ENCODE measurements at regions not wholly inside any gene's neighbourhood (a gene's known extent, or its start where the extent isn't known, plus 50 kb on each side); places are given as distances from the start of the nearest gene placed in this dataset.

DNA sequence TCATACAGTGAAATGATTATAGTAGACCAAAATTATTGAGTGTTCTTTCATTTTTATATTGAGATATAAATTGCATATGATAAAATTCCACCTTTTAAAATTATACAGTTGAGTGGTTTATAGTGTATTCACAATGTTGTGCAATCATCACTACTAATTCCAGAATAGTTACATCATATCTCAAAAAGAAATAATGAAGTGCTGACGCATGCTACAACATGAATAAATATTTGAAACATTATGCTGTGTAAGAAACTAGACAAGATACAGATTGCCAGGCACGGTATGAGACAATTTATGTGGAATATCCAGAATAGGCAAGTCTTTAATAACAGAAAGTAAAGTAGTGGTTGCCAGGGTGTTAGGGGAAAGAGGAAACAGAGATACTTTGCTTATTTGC, 871.7 kb downstream of the FAM133A start:
- Histone ChIP-seq H3K36me3 (ENCODE audit: control insufficient read depth in 4 of 4, insufficient read depth in 3 of 4, low read depth in 1 of 4, low read length in 3 of 4) (no peaks in the 10 kb centered on the region), H3K27ac (ENCODE audit: low read depth in 1 of 2, low read length in 2 of 2) (no peak overlapping the region), H3K27me3 (ENCODE audit: control insufficient read depth in 4 of 4, insufficient read depth in 4 of 4, low read length in 3 of 4) (no peaks in the 10 kb centered on the region), H3K4me3 (ENCODE audit: low read depth in 1 of 3, low read length in 3 of 3) (no peak overlapping the region), H3K9me3 (ENCODE audit: control insufficient read depth in 4 of 4, low read length in 3 of 4) (no peaks in the 10 kb centered on the region), H3K9ac (ENCODE audit: low read depth in 1 of 2, low read length in 2 of 2) (no peak overlapping the region), H3K4me1 (ENCODE audit: control insufficient read depth in 4 of 4, insufficient read depth in 4 of 4, low read length in 3 of 4) (no peaks in the 10 kb centered on the region)
- WGBS: 65% methylated on average over 2 of the region's 2 CpGs
- no peak for DNase-seq (ENCODE audit: low spot score)
- TF ChIP-seq, protein P1, sequence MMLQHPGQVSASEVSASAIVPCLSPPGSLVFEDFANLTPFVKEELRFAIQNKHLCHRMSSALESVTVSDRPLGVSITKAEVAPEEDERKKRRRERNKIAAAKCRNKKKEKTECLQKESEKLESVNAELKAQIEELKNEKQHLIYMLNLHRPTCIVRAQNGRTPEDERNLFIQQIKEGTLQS (IDR thresholded peaks at IDR 0.05): no peak
- TF ChIP-seq HNF4A (conservative IDR thresholded peaks at IDR 0.05) (no peak), EGR1 (IDR thresholded peaks at IDR 0.05; ENCODE audit: low read depth in 2 of 2) (no peak), RAD21 (IDR thresholded peaks at IDR 0.05) (no peak), RXRA (IDR thresholded peaks at IDR 0.05) (no peak), SP1 (IDR thresholded peaks at IDR 0.05) (no peak), NR2F2 (IDR thresholded peaks at IDR 0.05) (no peak), JUND (IDR thresholded peaks at IDR 0.05) (no peak), YY1 (IDR thresholded peaks at IDR 0.05) (no peak), FOXA1 (IDR thresholded peaks at IDR 0.05) (no peak), GABPA (IDR thresholded peaks at IDR 0.05 in 1 of 2, conservative IDR thresholded peaks at IDR 0.05 in 1 of 2) (no peak), FOXA2 (IDR thresholded peaks at IDR 0.05) (no peak)
- TF ChIP-seq, protein P2, sequence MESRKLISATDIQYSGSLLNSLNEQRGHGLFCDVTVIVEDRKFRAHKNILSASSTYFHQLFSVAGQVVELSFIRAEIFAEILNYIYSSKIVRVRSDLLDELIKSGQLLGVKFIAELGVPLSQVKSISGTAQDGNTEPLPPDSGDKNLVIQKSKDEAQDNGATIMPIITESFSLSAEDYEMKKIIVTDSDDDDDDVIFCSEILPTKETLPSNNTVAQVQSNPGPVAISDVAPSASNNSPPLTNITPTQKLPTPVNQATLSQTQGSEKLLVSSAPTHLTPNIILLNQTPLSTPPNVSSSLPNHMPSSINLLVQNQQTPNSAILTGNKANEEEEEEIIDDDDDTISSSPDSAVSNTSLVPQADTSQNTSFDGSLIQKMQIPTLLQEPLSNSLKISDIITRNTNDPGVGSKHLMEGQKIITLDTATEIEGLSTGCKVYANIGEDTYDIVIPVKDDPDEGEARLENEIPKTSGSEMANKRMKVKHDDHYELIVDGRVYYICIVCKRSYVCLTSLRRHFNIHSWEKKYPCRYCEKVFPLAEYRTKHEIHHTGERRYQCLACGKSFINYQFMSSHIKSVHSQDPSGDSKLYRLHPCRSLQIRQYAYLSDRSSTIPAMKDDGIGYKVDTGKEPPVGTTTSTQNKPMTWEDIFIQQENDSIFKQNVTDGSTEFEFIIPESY (IDR thresholded peaks at IDR 0.05): no peak
- TF ChIP-seq, protein P3, sequence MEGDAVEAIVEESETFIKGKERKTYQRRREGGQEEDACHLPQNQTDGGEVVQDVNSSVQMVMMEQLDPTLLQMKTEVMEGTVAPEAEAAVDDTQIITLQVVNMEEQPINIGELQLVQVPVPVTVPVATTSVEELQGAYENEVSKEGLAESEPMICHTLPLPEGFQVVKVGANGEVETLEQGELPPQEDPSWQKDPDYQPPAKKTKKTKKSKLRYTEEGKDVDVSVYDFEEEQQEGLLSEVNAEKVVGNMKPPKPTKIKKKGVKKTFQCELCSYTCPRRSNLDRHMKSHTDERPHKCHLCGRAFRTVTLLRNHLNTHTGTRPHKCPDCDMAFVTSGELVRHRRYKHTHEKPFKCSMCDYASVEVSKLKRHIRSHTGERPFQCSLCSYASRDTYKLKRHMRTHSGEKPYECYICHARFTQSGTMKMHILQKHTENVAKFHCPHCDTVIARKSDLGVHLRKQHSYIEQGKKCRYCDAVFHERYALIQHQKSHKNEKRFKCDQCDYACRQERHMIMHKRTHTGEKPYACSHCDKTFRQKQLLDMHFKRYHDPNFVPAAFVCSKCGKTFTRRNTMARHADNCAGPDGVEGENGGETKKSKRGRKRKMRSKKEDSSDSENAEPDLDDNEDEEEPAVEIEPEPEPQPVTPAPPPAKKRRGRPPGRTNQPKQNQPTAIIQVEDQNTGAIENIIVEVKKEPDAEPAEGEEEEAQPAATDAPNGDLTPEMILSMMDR (IDR thresholded peaks at IDR 0.05; ENCODE audit: low read depth, low read length, missing input control): no peak
- TF ChIP-seq, protein P4, sequence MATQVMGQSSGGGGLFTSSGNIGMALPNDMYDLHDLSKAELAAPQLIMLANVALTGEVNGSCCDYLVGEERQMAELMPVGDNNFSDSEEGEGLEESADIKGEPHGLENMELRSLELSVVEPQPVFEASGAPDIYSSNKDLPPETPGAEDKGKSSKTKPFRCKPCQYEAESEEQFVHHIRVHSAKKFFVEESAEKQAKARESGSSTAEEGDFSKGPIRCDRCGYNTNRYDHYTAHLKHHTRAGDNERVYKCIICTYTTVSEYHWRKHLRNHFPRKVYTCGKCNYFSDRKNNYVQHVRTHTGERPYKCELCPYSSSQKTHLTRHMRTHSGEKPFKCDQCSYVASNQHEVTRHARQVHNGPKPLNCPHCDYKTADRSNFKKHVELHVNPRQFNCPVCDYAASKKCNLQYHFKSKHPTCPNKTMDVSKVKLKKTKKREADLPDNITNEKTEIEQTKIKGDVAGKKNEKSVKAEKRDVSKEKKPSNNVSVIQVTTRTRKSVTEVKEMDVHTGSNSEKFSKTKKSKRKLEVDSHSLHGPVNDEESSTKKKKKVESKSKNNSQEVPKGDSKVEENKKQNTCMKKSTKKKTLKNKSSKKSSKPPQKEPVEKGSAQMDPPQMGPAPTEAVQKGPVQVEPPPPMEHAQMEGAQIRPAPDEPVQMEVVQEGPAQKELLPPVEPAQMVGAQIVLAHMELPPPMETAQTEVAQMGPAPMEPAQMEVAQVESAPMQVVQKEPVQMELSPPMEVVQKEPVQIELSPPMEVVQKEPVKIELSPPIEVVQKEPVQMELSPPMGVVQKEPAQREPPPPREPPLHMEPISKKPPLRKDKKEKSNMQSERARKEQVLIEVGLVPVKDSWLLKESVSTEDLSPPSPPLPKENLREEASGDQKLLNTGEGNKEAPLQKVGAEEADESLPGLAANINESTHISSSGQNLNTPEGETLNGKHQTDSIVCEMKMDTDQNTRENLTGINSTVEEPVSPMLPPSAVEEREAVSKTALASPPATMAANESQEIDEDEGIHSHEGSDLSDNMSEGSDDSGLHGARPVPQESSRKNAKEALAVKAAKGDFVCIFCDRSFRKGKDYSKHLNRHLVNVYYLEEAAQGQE (IDR thresholded peaks at IDR 0.05): no peak

DNA sequence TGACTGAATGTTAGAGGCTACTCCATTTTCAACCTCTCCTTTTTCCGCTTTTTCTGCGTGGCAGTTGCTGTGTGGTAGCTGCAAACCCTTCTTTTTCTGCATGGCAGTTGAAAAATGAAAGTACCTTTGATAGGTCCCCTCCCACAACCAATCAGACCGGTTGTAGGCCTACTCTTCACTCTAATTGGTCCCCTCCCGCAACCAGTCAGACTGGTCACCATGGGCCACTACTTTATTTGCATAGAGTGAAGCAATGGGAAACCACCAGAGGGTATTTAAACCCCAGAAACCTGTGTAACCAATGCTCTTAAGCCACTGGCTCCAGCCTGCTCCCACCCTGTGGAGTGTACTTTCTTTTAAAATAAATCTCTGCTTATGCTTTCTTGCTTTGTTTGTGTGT, 877.8 kb downstream of the FAM133A start:
- no peaks in the 10 kb centered on the region for H3K4me1 ChIP-seq (ENCODE audit: control insufficient read depth in 4 of 4, insufficient read depth in 4 of 4, low read length in 3 of 4)
- H3K36me3 ChIP-seq (ENCODE audit: control insufficient read depth in 4 of 4, insufficient read depth in 3 of 4, low read depth in 1 of 4, low read length in 3 of 4): no peaks in the 10 kb centered on the region
- 70% methylated on average over 4 of the region's 4 CpGs for WGBS
- no peak overlapping the region for H3K27ac ChIP-seq (ENCODE audit: low read depth in 1 of 2, low read length in 2 of 2)
- no peak for DNase-seq (ENCODE audit: low spot score)
- TF ChIP-seq SP1 (IDR thresholded peaks at IDR 0.05) (no peak), YY1 (IDR thresholded peaks at IDR 0.05) (no peak), JUND (IDR thresholded peaks at IDR 0.05) (no peak), HNF4G (IDR thresholded peaks at IDR 0.05) (no peak), HNF4A (conservative IDR thresholded peaks at IDR 0.05) (no peak), EGR1 (IDR thresholded peaks at IDR 0.05; ENCODE audit: low read depth in 2 of 2) (no peak), FOXA1 (IDR thresholded peaks at IDR 0.05) (no peak)
- TF ChIP-seq, protein P5, sequence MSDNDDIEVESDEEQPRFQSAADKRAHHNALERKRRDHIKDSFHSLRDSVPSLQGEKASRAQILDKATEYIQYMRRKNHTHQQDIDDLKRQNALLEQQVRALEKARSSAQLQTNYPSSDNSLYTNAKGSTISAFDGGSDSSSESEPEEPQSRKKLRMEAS (IDR thresholded peaks at IDR 0.05): no peak
- TF ChIP-seq, protein P2 (IDR thresholded peaks at IDR 0.05): no peak
- TF ChIP-seq, protein P1 (IDR thresholded peaks at IDR 0.05): no peak
- no peaks in the 10 kb centered on the region for H3K27me3 ChIP-seq (ENCODE audit: control insufficient read depth in 4 of 4, insufficient read depth in 4 of 4, low read length in 3 of 4)
- no peaks in the 10 kb centered on the region for H3K9me3 ChIP-seq (ENCODE audit: control insufficient read depth in 4 of 4, low read length in 3 of 4)
- no peak overlapping the region for H3K4me3 ChIP-seq (ENCODE audit: low read depth in 1 of 3, low read length in 3 of 3)
- no peak overlapping the region for H3K9ac ChIP-seq (ENCODE audit: low read depth in 1 of 2, low read length in 2 of 2)
